ENCODE measurements at regions not wholly inside any gene's neighbourhood (a gene's known extent, or its start where the extent isn't known, plus 50 kb on each side); places are given as distances from the start of the nearest gene placed in this dataset.

- TF ChIP-seq CTCF (IDR thresholded peaks at IDR 0.05), result no peak
- no peaks in the 10 kb centered on the region for H3K36me3 Mint-ChIP-seq (ENCODE audit: low read depth)
- H3K4me1 Mint-ChIP-seq (ENCODE audit: low read depth), result no peaks in the 10 kb centered on the region
- no peak overlapping the region for H3K4me3 Mint-ChIP-seq
- ChIA-PET CTCF (no interaction called here), POLR2A (no interaction called here)
- ATAC-seq (no peak), DNase-seq (no peak)
- no peaks in the 10 kb centered on the region for H3K9me3 Mint-ChIP-seq
- H3K27ac Mint-ChIP-seq, result no peak overlapping the region
- no peaks in the 10 kb centered on the region for H3K27me3 Mint-ChIP-seq
- intact Hi-C loops (cut with micrococcal nuclease), result no loop called here
These were observed 185.5 kb upstream of the STS start for GRCh38 chrX:6962006-6962355.

GRCh38 chrX:6961286-6962005 lies 186.1 kb upstream of the STS start:
- Mint-ChIP-seq H3K27ac (no peak overlapping the region), H3K4me3 (no peak overlapping the region), H3K9me3 (no peaks in the 10 kb centered on the region), H3K27me3 (no peaks in the 10 kb centered on the region), H3K36me3 (ENCODE audit: low read depth) (no peaks in the 10 kb centered on the region), H3K4me1 (ENCODE audit: low read depth) (no peaks in the 10 kb centered on the region)
- ChIA-PET CTCF (no interaction called here), POLR2A (no interaction called here)
- DNase-seq, result no peak
- no peak for ATAC-seq
- intact Hi-C loops (cut with micrococcal nuclease), result no loop called here
- no peak for TF ChIP-seq CTCF (IDR thresholded peaks at IDR 0.05)

- ChIA-PET CTCF (no interaction called here), POLR2A (no interaction called here)
- H3K27me3 Mint-ChIP-seq, result no peaks in the 10 kb centered on the region
These were observed 188.5 kb upstream of the STS start for GRCh38 chrX:6959006-6959405.

GRCh38 chrX:6954836-6955235 lies 192.7 kb upstream of the STS start:
- intact Hi-C loops (cut with micrococcal nuclease), result no loop called here
- no peaks in the 10 kb centered on the region for H3K36me3 Mint-ChIP-seq (ENCODE audit: low read depth)
- H3K4me3 Mint-ChIP-seq, result no peak overlapping the region
- H3K9me3 Mint-ChIP-seq, result peaks cover 2% of the 10 kb centered on the region
- ATAC-seq, result no peak
- no peak for DNase-seq
- CTCF ChIA-PET, result no interaction called here
- no peak overlapping the region for H3K27ac Mint-ChIP-seq
- H3K4me1 Mint-ChIP-seq (ENCODE audit: low read depth), result no peaks in the 10 kb centered on the region
- POLR2A ChIA-PET, result no interaction called here
- no peak for TF ChIP-seq CTCF (IDR thresholded peaks at IDR 0.05)
- no peaks in the 10 kb centered on the region for H3K27me3 Mint-ChIP-seq

More at GRCh38 chrX:6959006-6959405, 188.5 kb upstream of the STS start:
- intact Hi-C loops (cut with micrococcal nuclease), result no loop called here
- no peak for ATAC-seq
- H3K36me3 Mint-ChIP-seq (ENCODE audit: low read depth), result no peaks in the 10 kb centered on the region
- no peak overlapping the region for H3K27ac Mint-ChIP-seq
- H3K4me3 Mint-ChIP-seq, result no peak overlapping the region
- no peak for DNase-seq
- H3K9me3 Mint-ChIP-seq, result no peaks in the 10 kb centered on the region
- no peak for TF ChIP-seq CTCF (IDR thresholded peaks at IDR 0.05)
- no peaks in the 10 kb centered on the region for H3K4me1 Mint-ChIP-seq (ENCODE audit: low read depth)

GRCh38 chrX:6946168-6946567 lies 201.3 kb upstream of the STS start:
- intact Hi-C loops (cut with micrococcal nuclease), result no loop called here
- H3K4me3 Mint-ChIP-seq, result no peak overlapping the region

More at GRCh38 chrX:6946168-6946567, 201.3 kb upstream of the STS start:
- H3K4me1 Mint-ChIP-seq (ENCODE audit: low read depth), result no peaks in the 10 kb centered on the region
- TF ChIP-seq CTCF (IDR thresholded peaks at IDR 0.05), result no peak
- H3K27me3 Mint-ChIP-seq, result no peaks in the 10 kb centered on the region
- DNase-seq, result no peak
- POLR2A ChIA-PET, result no interaction called here
- no peak for ATAC-seq
- CTCF ChIA-PET, result no interaction called here
- no peaks in the 10 kb centered on the region for H3K9me3 Mint-ChIP-seq
- no peak overlapping the region for H3K27ac Mint-ChIP-seq
- H3K36me3 Mint-ChIP-seq (ENCODE audit: low read depth), result no peaks in the 10 kb centered on the region

Measured in activated CD8-positive, alpha-beta T cell treated with anti-CD3 and anti-CD28 coated beads for 36 hours (primary cell).